ENCODE measurements at regions not wholly inside any gene's neighbourhood (a gene's known extent, or its start where the extent isn't known, plus 50 kb on each side); places are given as distances from the start of the nearest gene placed in this dataset.

GRCh38 chr6:44034391-44034861 lies 92.8 kb downstream of the MRPL14 start:
- DNase-seq (no peak), ATAC-seq (ENCODE audit: insufficient read depth, low read depth) (no peak)
- H3K9ac ChIP-seq (ENCODE audit: low read depth, low read length) = no peak overlapping the region
- TF ChIP-seq CTCF (IDR thresholded peaks at IDR 0.05; ENCODE audit: borderline replicate concordance, extremely low read depth, low read length, poor library complexity, severe bottlenecking) = no peak
- no peak for TF ChIP-seq EZH2 (IDR thresholded peaks at IDR 0.05; ENCODE audit: borderline replicate concordance, low read depth, low read length, severe bottlenecking)
- no peak overlapping the region for H3K4me2 ChIP-seq (ENCODE audit: insufficient read depth, low read length)
- peaks cover 3% of the 10 kb centered on the region for H3K27me3 ChIP-seq (ENCODE audit: insufficient read depth, low read length, poor library complexity)
- H3K79me2 ChIP-seq (ENCODE audit: insufficient read depth, low read length) = no peaks in the 10 kb centered on the region
- H3K9me3 ChIP-seq (ENCODE audit: insufficient read depth, low read length, severe bottlenecking) = no peaks in the 10 kb centered on the region
- H2AFZ ChIP-seq (ENCODE audit: low read depth, low read length) = no peak overlapping the region
- no peaks in the 10 kb centered on the region for H3K36me3 ChIP-seq (ENCODE audit: insufficient read depth, low read length)
- H4K20me1 ChIP-seq (ENCODE audit: insufficient read depth, low read length) = 0 out of 2 replicates have a peak, but pooled peaks cover 3% of the 10 kb centered on the region
- no peak overlapping the region for H3K27ac ChIP-seq (ENCODE audit: low read length)
- peaks cover 10% of the 10 kb centered on the region for H3K4me1 ChIP-seq (ENCODE audit: insufficient read depth, low read length)
- H3K4me3 ChIP-seq (ENCODE audit: low read depth in 1 of 2, low read length in 2 of 2) = no peak overlapping the region

DNA sequence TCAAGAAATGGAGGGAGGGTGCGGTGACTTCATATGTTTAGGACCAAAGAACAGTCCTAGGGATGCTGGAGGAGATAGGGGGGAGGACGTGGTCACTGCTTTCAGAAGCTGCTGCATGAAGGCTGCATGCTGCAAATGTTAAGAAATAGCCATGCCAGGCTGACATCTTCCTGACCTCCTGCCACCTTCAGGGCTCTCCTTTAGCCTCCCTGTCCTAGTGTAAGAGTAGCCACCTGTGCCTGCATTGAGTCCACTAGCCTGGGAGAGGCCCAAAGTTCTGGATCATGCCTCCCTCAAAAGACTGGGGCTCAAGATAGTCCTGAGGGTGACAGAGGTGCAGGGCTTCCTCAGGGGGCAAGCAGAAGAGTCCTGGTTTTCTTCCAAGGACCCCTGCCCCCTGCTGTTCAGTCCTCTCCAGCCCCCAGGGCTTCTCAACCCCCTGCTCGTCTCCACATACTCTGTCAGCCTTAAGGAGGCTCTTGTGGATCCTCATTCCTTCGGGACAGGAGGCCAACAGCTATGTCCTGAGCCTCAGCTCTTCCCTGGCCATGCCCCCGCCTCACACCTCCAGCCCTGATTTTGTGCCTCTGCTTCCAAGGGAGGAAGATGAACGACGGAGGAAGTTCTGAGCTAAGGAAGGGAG lies 96.3 kb downstream of the MRPL14 start:
- Histone ChIP-seq H4K20me1 (ENCODE audit: insufficient read depth, low read length) (no peaks in the 10 kb centered on the region), H3K9me3 (ENCODE audit: insufficient read depth, low read length, severe bottlenecking) (no peaks in the 10 kb centered on the region), H3K27ac (ENCODE audit: low read length) (no peak overlapping the region), H3K9ac (ENCODE audit: low read depth, low read length) (no peak overlapping the region), H3K4me2 (ENCODE audit: insufficient read depth, low read length) (no peak overlapping the region), H3K79me2 (ENCODE audit: insufficient read depth, low read length) (no peaks in the 10 kb centered on the region), H3K36me3 (ENCODE audit: insufficient read depth, low read length) (no peaks in the 10 kb centered on the region), H3K4me3 (ENCODE audit: low read depth in 1 of 2, low read length in 2 of 2) (no peak overlapping the region), H2AFZ (ENCODE audit: low read depth, low read length) (no peak overlapping the region), H3K27me3 (ENCODE audit: insufficient read depth, low read length, poor library complexity) (peaks cover 5% of the 10 kb centered on the region), H3K4me1 (ENCODE audit: insufficient read depth, low read length) (peaks cover 7% of the 10 kb centered on the region)
- TF ChIP-seq CTCF (IDR thresholded peaks at IDR 0.05; ENCODE audit: borderline replicate concordance, extremely low read depth, low read length, poor library complexity, severe bottlenecking) (no peak), EZH2 (IDR thresholded peaks at IDR 0.05; ENCODE audit: borderline replicate concordance, low read depth, low read length, severe bottlenecking) (no peak)
- no peak for DNase-seq
- ATAC-seq (ENCODE audit: insufficient read depth, low read depth) = no peak

- Histone ChIP-seq H3K9me3 (ENCODE audit: insufficient read depth, low read length, severe bottlenecking) (no peaks in the 10 kb centered on the region), H3K79me2 (ENCODE audit: insufficient read depth, low read length) (no peaks in the 10 kb centered on the region), H3K4me3 (ENCODE audit: low read depth in 1 of 2, low read length in 2 of 2) (no peak overlapping the region), H3K36me3 (ENCODE audit: insufficient read depth, low read length) (no peaks in the 10 kb centered on the region), H3K9ac (ENCODE audit: low read depth, low read length) (no peak overlapping the region), H2AFZ (ENCODE audit: low read depth, low read length) (no peak overlapping the region), H3K27ac (ENCODE audit: low read length) (no peak overlapping the region), H4K20me1 (ENCODE audit: insufficient read depth, low read length) (no peaks in the 10 kb centered on the region), H3K4me2 (ENCODE audit: insufficient read depth, low read length) (no peak overlapping the region), H3K27me3 (ENCODE audit: insufficient read depth, low read length, poor library complexity) (peaks cover 5% of the 10 kb centered on the region), H3K4me1 (ENCODE audit: insufficient read depth, low read length) (no peaks in the 10 kb centered on the region)
- no peak for DNase-seq
- ATAC-seq (ENCODE audit: insufficient read depth, low read depth) = no peak
- no peak for TF ChIP-seq EZH2 (IDR thresholded peaks at IDR 0.05; ENCODE audit: borderline replicate concordance, low read depth, low read length, severe bottlenecking)
- no peak for TF ChIP-seq CTCF (IDR thresholded peaks at IDR 0.05; ENCODE audit: borderline replicate concordance, extremely low read depth, low read length, poor library complexity, severe bottlenecking)
Measured at GRCh38 chr6:44029444-44030185, 97.6 kb downstream of the MRPL14 start.

Data from DND-41 (cell line).